GM12872 (cell line): ENCODE measurements at regions not wholly inside any gene's neighbourhood (a gene's known extent, or its start where the extent isn't known, plus 50 kb on each side); places are given as distances from the start of the nearest gene placed in this dataset.

Experiments used
- CTCF ChIP-seq: IDR thresholded peaks from 3 replicates; pipeline ENCODE4 v1.5.1; 2011; ENCODE audit warnings: low read depth, mild to moderate bottlenecking, low read length, moderate library complexity; ENCODE audit not compliant: insufficient read depth

- TF ChIP-seq CTCF: no peak
Observed at GRCh38 chr7:153433223-153433622, 619.0 kb upstream of the DPP6 start.

DNA sequence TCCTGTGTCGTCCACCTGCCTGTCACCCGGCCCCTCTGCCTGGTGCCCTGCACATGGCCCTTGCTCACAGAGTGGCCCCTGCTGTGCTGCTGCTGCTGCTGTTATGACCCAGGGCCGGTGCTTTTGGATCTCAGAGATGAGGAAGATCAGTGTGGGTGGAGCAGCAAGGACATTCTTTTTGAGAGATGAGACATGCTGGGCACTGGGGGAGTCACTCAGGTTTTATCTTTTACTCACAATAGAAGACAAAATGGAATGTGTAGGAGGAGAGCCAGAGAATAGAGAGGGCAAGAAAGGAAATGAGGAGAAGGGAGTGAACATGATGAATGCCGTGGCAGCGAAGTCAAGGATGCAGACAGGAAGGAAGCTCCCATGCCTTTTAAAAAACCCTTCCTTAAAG lies 611.5 kb upstream of the DPP6 start:
- TF ChIP-seq CTCF: no peak

GRCh38 chr7:153443032-153443701 lies 609.0 kb upstream of the DPP6 start:
- no peak for TF ChIP-seq CTCF

- TF ChIP-seq CTCF: no peak
Observed at GRCh38 chr7:153444641-153445040, 607.6 kb upstream of the DPP6 start.

- TF ChIP-seq CTCF: no peak
Observed at GRCh38 chr7:153445641-153446040, 606.6 kb upstream of the DPP6 start.

DNA sequence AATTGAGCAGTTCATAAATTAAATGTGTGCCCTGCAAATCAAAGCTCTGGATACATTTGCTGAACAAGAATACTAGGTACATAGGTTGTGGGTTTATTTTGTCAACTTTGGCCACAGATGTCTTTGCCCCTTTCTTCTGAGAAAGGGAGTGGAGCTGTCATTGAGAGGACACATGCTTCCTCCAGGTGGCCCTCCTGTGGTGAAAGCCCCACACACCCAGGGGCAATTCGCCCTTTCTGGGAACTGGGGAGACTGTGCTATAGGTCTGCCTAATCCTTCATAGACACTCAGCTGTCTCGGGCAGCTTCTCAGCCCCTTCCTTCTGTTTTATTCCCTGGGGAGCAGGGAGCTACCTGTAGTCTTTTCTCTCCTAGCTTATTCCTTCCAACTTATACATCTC lies 605.7 kb upstream of the DPP6 start:
- no peak for TF ChIP-seq CTCF

GRCh38 chr7:153447011-153447410 lies 605.2 kb upstream of the DPP6 start:
- no peak for TF ChIP-seq CTCF
